Left lobe of liver (tissue), 2 donors: ENCODE measurements at regions not wholly inside any gene's neighbourhood (a gene's known extent, or its start where the extent isn't known, plus 50 kb on each side); places are given as distances from the start of the nearest gene placed in this dataset.
"Not testable (repeated sequence)": the region's sequence is repeated elsewhere in the genome, so short reads cannot be mapped to it uniquely, and the experiment has no call there.

Experiments used
- ATAC-seq: fragments of 200-7000 bp; cut with Tn5 transposase; one replicate; pipeline ENCODE4 v1.9.1; 2020; ENCODE audit warnings: mild to moderate bottlenecking, moderate library complexity
- DNase-seq: peaks from one replicate; pipeline ENCODE4 v3.0.0-alpha.2; 2020; ENCODE audit warnings: low spot score
- donor health status: DM: no; HTN: no; CAD: no; lungs with moderate emphysema.
- donor health status: DM: no; HTN: yes; CAD: no.

- ATAC-seq (no peak), DNase-seq (no peak)
Measured at GRCh38 chr1:83527987-83528386, 470.9 kb downstream of the TTLL7 start.

DNA sequence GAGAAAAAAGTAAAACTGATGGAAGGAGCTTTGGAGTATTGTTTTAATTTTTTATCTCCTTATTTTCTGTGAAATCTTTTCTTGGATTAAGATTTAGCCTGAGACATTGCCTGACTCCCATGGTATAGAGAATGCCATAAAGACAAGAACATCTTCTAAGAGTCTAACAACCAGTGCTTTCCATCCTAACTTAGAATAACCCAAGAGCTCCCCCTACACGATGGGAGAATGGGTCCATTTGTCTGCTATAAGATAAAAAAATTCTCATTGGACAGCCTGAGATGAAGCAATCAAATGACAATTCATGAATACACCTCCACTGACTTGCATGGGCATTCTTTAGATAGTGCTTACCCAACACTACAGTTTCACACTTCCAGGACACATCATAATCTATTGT lies 478.1 kb downstream of the TTLL7 start:
- no peak for ATAC-seq

DNA sequence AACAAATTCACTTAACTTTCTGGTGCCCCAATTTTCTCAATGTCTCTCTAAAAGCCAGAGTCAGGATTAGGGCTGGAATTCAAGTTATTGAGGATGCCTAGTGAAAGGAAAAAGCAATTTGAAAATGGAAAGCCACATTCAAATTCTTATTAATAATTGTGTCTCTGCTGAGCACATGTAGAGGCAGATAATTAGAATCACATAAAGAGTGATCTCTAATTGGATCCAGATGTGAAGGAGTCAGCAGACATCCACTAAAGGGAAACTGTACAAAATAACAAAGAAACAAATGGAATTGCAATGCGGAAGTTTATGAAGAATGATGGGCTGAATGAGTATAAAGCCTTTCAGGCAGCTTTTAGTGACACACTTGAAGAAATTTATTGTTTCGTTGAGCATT lies 482.6 kb downstream of the TTLL7 start:
- DNase-seq (no peak), ATAC-seq (no peak)

More for the DNA sequence above, 478.1 kb downstream of the TTLL7 start:
- DNase-seq, result no peak

GRCh38 chr1:83515578-83516154 lies 483.3 kb downstream of the TTLL7 start:
- ATAC-seq (no peak), DNase-seq (no peak)

GRCh38 chr1:83512373-83513193 lies 486.3 kb downstream of the TTLL7 start:
- ATAC-seq, result peak; percentile 22

DNA sequence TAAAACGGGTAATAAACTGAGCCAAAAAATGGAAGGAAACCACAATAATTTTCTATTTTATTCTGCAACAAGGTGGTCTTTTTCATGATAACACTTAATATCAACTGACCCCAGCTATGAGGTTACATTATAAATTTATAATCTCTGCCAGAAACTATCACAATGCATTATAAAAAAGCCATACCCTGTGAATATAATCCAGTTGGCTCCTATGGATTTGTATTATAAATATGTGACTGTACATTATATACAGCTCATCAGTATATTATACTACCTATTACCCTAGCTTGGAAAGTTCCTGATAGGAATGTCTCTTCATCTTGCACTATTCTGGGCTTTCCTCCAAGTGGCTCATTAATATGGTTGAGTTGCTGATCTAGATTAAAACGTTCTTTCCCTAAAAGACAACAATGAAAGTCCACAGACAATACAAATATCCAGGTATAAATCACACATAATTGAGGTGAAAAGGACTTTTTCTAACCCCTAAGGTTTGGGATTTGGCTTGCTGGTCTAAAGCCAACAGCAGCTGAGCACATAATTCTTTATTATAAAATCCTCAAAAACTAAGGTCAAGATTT lies 487.7 kb downstream of the TTLL7 start:
- DNase-seq, result no peak

More at GRCh38 chr1:83512373-83513193, 486.3 kb downstream of the TTLL7 start:
- DNase-seq, result peak; percentile 45

DNA sequence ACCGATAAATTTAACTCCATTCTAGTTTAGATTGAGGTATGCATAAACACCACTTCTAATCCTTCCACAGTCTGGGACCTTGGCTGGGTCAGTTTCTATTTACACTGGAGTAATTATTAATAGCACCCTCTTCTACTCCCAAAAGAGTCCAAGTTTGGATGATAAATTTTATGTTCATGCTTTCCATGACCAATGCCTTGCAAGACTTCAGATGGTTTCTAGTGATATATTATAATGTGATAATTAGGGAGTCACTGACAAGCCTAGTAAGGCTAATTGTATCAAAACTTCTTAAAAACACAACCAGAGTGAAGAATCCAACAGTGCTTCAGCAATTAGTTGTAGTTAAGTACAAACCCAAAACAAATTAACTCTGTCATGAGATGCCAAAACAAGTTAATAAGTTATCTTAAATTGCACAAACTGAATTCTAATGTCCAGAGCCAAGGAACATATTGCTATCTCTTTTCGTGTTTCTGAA lies 489.6 kb downstream of the TTLL7 start:
- no peak for DNase-seq

More for the DNA sequence above, 487.7 kb downstream of the TTLL7 start:
- peak; percentile 20 for ATAC-seq

DNA sequence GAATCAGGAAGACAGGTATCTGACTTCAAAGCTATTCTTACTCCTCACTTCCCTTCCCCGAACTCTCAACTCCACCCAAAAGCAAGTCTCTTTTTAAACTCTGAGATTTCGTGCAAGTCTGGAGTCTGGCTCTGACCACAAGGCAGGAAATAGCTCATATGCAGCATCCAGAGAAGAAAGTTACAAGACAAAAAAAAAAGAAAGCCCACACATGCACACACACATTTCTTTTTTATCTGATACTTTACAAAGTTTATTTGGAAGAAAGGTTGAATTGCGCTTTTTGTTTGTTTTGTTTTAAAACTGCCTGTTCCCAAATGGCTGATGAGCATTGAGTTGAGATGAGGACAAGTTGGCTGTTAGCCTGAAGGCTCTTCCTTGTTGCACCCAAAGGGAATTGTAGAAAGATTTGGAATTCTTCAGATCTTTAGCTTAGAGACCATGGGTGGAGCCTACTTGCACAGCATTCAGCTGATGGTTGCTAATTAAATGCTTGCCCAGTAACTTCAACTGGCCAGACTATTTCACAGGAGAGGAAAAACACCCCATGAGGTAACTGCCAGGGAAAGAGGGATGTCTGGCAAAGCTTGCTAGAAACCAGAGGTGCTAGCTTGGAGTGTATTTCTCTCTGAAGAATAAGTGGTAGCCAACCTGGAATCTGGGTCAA lies 490.3 kb downstream of the TTLL7 start:
- peak; percentile 49 for DNase-seq

More for the DNA sequence above, 489.6 kb downstream of the TTLL7 start:
- ATAC-seq, result peak; percentile 86

GRCh38 chr1:83505148-83505547 lies 493.8 kb downstream of the TTLL7 start:
- ATAC-seq (no peak), DNase-seq (no peak)

More for the DNA sequence above, 490.3 kb downstream of the TTLL7 start:
- peak; percentile 69 for ATAC-seq

GRCh38 chr1:83503153-83503552 lies 495.8 kb downstream of the TTLL7 start:
- DNase-seq, result no peak
- ATAC-seq, result no peak

- peak; percentile 64 for DNase-seq
- ATAC-seq, result peak; percentile 97
Measured at GRCh38 chr1:83500987-83501591, 497.8 kb downstream of the TTLL7 start.

DNA sequence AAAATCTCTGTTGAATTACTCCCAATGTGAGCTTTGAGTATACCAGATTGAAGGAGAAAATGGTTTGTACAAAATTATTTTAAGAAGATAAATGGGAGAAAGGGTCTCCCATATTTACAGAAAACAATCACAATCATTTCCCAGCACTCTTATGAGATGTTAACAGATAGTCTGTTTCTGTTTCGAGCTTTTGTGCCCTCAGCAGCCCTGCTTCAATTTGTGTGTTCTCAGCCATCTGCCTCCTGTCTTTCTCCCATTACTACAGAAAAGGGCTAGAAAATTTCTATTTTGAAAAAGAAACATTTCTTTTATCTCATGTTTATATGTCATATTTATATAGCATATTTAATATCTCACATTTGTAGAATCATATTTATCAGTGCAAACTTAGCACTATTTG lies 498.4 kb downstream of the TTLL7 start:
- DNase-seq, result no peak
- no peak for ATAC-seq

DNA sequence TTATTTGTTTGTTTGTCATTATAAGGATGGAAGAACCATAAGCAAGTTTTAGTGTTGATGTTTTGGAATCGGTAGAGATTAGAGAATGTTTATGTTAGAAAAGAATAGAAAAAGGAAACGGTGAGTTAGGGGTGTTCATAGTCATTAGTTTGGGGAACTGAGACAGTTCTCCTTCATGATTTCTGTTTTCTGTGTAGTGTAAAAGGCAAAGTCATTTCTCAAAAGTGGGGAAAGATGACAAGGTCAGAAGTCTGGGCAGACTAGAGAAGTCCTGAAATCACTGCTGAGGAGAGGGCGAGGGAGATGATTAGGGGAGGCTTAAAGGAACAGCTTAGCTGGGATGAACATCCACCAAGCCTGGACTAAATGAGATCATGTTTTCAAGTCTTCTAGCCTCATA lies 498.9 kb downstream of the TTLL7 start:
- DNase-seq (no peak), ATAC-seq (no peak)

DNA sequence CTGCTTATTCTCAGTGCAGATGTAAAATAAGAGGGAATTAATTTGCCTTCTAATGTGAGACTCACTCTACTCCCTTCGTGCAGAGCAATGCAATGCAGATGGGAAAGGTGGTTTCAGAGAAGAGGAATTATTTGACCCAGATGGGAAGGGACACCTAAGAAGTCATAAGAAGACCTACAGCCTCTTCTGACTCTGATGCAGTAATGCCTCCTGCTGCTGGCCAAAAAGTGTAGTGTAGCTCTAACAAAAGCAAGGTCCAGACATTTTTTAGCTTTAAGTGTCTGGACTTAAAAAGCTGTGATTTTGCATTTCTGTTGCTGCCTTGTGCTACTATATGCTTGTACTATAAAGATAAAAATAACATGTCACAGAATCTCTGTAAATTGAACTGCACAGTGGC lies 501.4 kb downstream of the TTLL7 start:
- DNase-seq (no peak), ATAC-seq (no peak)

GRCh38 chr1:83495560-83495959 lies 503.4 kb downstream of the TTLL7 start:
- no peak for DNase-seq
- ATAC-seq, result no peak

GRCh38 chr1:83493633-83494032 lies 505.3 kb downstream of the TTLL7 start:
- no peak for DNase-seq
- peak; percentile 83 for ATAC-seq

DNA sequence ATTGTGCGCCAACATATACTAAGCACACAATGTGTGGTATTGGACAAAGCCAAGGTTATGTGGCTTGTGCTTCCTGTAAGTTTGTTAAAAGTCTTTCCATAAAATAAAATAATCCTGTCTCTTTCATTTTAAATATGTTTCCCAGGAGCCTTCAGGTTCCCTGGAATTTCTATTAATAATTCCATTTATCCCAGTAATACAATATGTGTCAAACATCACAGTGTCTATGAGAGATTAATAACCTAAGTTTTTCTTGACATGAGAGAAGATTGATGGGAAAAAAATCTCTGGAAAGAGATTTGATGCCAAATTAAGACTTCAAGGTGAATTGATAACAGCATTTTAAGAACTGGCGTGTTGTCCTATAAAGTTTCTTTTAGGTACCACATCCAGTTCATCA lies 507.0 kb downstream of the TTLL7 start:
- ATAC-seq, result no peak
- DNase-seq, result no peak

GRCh38 chr1:83490988-83491387 lies 507.9 kb downstream of the TTLL7 start:
- no peak for DNase-seq
- ATAC-seq, result no peak

GRCh38 chr1:83488105-83488504 lies 510.8 kb downstream of the TTLL7 start:
- ATAC-seq, DNase-seq: not testable (repeated sequence)

DNA sequence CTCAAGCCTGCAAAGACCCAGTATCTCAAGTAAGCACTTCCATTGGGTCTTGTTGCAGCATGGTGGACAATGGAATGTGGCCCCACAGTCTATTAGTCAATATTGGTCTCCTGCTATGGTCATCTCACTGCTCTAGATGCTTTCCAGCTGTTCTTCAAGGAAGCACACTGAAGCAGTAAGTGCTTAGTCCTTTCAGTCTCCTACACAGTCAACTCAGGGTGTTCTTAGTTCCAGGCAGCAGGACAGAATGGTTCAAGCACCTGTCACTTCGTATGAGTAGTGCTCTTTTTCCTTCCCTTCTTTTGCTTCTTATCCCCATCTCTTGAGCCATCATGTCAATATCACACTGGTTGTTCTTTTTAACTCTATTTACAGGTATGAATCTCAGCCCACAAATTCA lies 511.5 kb downstream of the TTLL7 start:
- DNase-seq, ATAC-seq: not testable (repeated sequence)
